ENCODE measurements at regions not wholly inside any gene's neighbourhood (a gene's known extent, or its start where the extent isn't known, plus 50 kb on each side); places are given as distances from the start of the nearest gene placed in this dataset.

GRCh38 chr22:48238966-48239365 is 1476.5 kb downstream of the TBC1D22A start:
- TF ChIP-seq ZFX (IDR thresholded peaks at IDR 0.05; ENCODE audit: borderline replicate concordance) (no peak), CTCF (IDR thresholded peaks at IDR 0.05) (no peak)
- H3K27ac ChIP-seq: no peak overlapping the region

GRCh38 chr22:48238284-48238915 is 1476.0 kb downstream of the TBC1D22A start:
- TF ChIP-seq CTCF (IDR thresholded peaks at IDR 0.05): no peak
- no peak for TF ChIP-seq ZFX (IDR thresholded peaks at IDR 0.05; ENCODE audit: borderline replicate concordance)
- H3K27ac ChIP-seq: no peak overlapping the region

GRCh38 chr22:48237466-48238283 is 1475.2 kb downstream of the TBC1D22A start:
- no peak overlapping the region for H3K27ac ChIP-seq
- no peak for TF ChIP-seq ZFX (IDR thresholded peaks at IDR 0.05; ENCODE audit: borderline replicate concordance)
- TF ChIP-seq CTCF (IDR thresholded peaks at IDR 0.05): no peak

GRCh38 chr22:48236261-48236660 is 1473.8 kb downstream of the TBC1D22A start:
- no peak overlapping the region for H3K27ac ChIP-seq

GRCh38 chr22:48235744-48236143 is 1473.3 kb downstream of the TBC1D22A start:
- no peak overlapping the region for H3K27ac ChIP-seq
- TF ChIP-seq CTCF (IDR thresholded peaks at IDR 0.05): no peak
- no peak for TF ChIP-seq ZFX (IDR thresholded peaks at IDR 0.05; ENCODE audit: borderline replicate concordance)

More at GRCh38 chr22:48236261-48236660, 1473.8 kb downstream of the TBC1D22A start:
- TF ChIP-seq ZFX (IDR thresholded peaks at IDR 0.05; ENCODE audit: borderline replicate concordance) (no peak), CTCF (IDR thresholded peaks at IDR 0.05) (no peak)

- no peak overlapping the region for H3K27ac ChIP-seq
- TF ChIP-seq CTCF (IDR thresholded peaks at IDR 0.05): no peak
- TF ChIP-seq ZFX (IDR thresholded peaks at IDR 0.05; ENCODE audit: borderline replicate concordance): no peak
These were observed 1471.6 kb downstream of the TBC1D22A start for GRCh38 chr22:48234011-48234410.

GRCh38 chr22:48233586-48233985 is 1471.1 kb downstream of the TBC1D22A start:
- TF ChIP-seq CTCF (IDR thresholded peaks at IDR 0.05) (no peak), ZFX (IDR thresholded peaks at IDR 0.05; ENCODE audit: borderline replicate concordance) (no peak)
- no peak overlapping the region for H3K27ac ChIP-seq
